ENCODE measurements at regions not wholly inside any gene's neighbourhood (a gene's known extent, or its start where the extent isn't known, plus 50 kb on each side); places are given as distances from the start of the nearest gene placed in this dataset.

DNA sequence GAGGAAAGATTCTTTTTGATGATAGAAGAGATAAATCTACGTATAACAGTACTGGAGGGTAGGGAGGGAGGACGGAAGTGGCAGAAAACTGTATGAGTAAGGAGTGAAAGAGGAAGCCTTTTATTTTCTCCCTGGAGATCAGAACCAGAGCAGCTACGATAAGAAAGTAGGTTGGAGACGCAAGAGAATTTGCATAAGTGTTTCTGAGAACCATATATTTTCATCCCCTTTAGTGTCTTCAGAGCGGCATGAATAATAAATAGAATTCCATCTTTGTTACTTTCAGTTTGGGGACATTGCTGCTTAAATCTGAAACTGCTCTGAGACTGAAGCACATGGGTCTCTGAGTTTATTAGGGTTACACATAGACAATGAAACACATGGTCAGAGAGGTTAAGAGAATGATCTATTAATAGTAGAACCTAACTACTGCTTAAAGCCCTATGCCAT lies 230.2 kb upstream of the TNP1 start (continued):
- TF ChIP-seq, protein P1, sequence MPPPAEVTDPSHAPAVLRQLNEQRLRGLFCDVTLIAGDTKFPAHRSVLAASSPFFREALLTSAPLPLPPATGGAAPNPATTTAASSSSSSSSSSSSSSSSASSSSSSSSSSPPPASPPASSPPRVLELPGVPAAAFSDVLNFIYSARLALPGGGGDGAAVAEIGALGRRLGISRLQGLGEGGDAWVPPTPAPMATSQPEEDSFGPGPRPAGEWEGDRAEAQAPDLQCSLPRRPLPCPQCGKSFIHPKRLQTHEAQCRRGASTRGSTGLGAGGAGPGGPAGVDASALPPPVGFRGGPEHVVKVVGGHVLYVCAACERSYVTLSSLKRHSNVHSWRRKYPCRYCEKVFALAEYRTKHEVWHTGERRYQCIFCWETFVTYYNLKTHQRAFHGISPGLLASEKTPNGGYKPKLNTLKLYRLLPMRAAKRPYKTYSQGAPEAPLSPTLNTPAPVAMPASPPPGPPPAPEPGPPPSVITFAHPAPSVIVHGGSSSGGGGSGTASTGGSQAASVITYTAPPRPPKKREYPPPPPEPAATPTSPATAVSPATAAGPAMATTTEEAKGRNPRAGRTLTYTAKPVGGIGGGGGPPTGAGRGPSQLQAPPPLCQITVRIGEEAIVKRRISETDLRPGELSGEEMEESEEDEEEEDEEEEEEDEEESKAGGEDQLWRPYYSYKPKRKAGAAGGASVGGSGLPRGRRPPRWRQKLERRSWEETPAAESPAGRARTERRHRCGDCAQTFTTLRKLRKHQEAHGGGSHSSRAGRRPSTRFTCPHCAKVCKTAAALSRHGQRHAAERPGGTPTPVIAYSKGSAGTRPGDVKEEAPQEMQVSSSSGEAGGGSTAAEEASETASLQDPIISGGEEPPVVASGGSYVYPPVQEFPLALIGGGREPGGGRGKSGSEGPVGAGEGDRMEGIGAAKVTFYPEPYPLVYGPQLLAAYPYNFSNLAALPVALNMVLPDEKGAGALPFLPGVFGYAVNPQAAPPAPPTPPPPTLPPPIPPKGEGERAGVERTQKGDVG (CRISPR knock-in tag; IDR thresholded peaks at IDR 0.05): no peak
- TF ChIP-seq EZH2 (IDR thresholded peaks at IDR 0.05; ENCODE audit: borderline replicate concordance, control insufficient read depth, low read depth, low read length): no peak
- no peak for TF ChIP-seq NFYA (IDR thresholded peaks at IDR 0.05; ENCODE audit: borderline replicate concordance, low read depth, low read length)
- no peak for TF ChIP-seq MTA3 (IDR thresholded peaks at IDR 0.05; ENCODE audit: borderline replicate concordance, low read length)
- no peak for TF ChIP-seq RB1 (IDR thresholded peaks at IDR 0.05; ENCODE audit: borderline replicate concordance)
- TF ChIP-seq BMI1 (IDR thresholded peaks at IDR 0.05; ENCODE audit: borderline replicate concordance): 0 out of 2 replicates have a peak, but pooled peaks have one; percentile 26
- no peak for TF ChIP-seq HDGF (IDR thresholded peaks at IDR 0.05)
- TF ChIP-seq, protein P2, sequence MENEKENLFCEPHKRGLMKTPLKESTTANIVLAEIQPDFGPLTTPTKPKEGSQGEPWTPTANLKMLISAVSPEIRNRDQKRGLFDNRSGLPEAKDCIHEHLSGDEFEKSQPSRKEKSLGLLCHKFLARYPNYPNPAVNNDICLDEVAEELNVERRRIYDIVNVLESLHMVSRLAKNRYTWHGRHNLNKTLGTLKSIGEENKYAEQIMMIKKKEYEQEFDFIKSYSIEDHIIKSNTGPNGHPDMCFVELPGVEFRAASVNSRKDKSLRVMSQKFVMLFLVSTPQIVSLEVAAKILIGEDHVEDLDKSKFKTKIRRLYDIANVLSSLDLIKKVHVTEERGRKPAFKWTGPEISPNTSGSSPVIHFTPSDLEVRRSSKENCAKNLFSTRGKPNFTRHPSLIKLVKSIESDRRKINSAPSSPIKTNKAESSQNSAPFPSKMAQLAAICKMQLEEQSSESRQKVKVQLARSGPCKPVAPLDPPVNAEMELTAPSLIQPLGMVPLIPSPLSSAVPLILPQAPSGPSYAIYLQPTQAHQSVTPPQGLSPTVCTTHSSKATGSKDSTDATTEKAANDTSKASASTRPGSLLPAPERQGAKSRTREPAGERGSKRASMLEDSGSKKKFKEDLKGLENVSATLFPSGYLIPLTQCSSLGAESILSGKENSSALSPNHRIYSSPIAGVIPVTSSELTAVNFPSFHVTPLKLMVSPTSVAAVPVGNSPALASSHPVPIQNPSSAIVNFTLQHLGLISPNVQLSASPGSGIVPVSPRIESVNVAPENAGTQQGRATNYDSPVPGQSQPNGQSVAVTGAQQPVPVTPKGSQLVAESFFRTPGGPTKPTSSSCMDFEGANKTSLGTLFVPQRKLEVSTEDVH (IDR thresholded peaks at IDR 0.05; ENCODE audit: low read depth, partially characterized antibody): no peak
- no peak for TF ChIP-seq CBFB (IDR thresholded peaks at IDR 0.05; ENCODE audit: low read depth)
- no peak; the same call in 1 of the 2 replicates for TF ChIP-seq RAD51 (IDR thresholded peaks at IDR 0.05)
- TF ChIP-seq TCF12 (IDR thresholded peaks at IDR 0.05; ENCODE audit: low read depth, low read length): no peak
- TF ChIP-seq FOXK2 (IDR thresholded peaks at IDR 0.05): no peak
- 0 out of 2 replicates have a peak, but pooled peaks have one; percentile 26 for TF ChIP-seq GABPA (IDR thresholded peaks at IDR 0.05; ENCODE audit: low read depth)
- TF ChIP-seq, protein P3, sequence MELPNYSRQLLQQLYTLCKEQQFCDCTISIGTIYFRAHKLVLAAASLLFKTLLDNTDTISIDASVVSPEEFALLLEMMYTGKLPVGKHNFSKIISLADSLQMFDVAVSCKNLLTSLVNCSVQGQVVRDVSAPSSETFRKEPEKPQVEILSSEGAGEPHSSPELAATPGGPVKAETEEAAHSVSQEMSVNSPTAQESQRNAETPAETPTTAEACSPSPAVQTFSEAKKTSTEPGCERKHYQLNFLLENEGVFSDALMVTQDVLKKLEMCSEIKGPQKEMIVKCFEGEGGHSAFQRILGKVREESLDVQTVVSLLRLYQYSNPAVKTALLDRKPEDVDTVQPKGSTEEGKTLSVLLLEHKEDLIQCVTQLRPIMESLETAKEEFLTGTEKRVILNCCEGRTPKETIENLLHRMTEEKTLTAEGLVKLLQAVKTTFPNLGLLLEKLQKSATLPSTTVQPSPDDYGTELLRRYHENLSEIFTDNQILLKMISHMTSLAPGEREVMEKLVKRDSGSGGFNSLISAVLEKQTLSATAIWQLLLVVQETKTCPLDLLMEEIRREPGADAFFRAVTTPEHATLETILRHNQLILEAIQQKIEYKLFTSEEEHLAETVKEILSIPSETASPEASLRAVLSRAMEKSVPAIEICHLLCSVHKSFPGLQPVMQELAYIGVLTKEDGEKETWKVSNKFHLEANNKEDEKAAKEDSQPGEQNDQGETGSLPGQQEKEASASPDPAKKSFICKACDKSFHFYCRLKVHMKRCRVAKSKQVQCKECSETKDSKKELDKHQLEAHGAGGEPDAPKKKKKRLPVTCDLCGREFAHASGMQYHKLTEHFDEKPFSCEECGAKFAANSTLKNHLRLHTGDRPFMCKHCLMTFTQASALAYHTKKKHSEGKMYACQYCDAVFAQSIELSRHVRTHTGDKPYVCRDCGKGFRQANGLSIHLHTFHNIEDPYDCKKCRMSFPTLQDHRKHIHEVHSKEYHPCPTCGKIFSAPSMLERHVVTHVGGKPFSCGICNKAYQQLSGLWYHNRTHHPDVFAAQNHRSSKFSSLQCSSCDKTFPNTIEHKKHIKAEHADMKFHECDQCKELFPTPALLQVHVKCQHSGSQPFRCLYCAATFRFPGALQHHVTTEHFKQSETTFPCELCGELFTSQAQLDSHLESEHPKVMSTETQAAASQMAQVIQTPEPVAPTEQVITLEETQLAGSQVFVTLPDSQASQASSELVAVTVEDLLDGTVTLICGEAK (IDR thresholded peaks at IDR 0.05; ENCODE audit: borderline replicate concordance): no peak
- TF ChIP-seq, protein P4, sequence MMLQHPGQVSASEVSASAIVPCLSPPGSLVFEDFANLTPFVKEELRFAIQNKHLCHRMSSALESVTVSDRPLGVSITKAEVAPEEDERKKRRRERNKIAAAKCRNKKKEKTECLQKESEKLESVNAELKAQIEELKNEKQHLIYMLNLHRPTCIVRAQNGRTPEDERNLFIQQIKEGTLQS (IDR thresholded peaks at IDR 0.05; ENCODE audit: borderline replicate concordance, extremely low read depth, low read depth, low read length): no peak
- no peak for TF ChIP-seq ASH2L (IDR thresholded peaks at IDR 0.05; ENCODE audit: borderline replicate concordance, low read depth)
- TF ChIP-seq, protein P5, sequence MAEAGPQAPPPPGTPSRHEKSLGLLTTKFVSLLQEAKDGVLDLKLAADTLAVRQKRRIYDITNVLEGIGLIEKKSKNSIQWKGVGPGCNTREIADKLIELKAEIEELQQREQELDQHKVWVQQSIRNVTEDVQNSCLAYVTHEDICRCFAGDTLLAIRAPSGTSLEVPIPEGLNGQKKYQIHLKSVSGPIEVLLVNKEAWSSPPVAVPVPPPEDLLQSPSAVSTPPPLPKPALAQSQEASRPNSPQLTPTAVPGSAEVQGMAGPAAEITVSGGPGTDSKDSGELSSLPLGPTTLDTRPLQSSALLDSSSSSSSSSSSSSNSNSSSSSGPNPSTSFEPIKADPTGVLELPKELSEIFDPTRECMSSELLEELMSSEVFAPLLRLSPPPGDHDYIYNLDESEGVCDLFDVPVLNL (IDR thresholded peaks at IDR 0.05; ENCODE audit: low read depth, low read length): no peak
- no peak for TF ChIP-seq KDM1A (IDR thresholded peaks at IDR 0.05; ENCODE audit: borderline replicate concordance)
- TF ChIP-seq RELA (IDR thresholded peaks at IDR 0.05; ENCODE audit: borderline replicate concordance, partially characterized antibody): no peak
- TF ChIP-seq NRF1 (conservative IDR thresholded peaks at IDR 0.05; ENCODE audit: low read depth, low read length): no peak

Measured in GM12878 (cell line).